ENCODE measurements at regions not wholly inside any gene's neighbourhood (a gene's known extent, or its start where the extent isn't known, plus 50 kb on each side); places are given as distances from the start of the nearest gene placed in this dataset.
A peak's percentile ranks its signal among the peaks of the same experiment; 100 is the strongest.

- no peak overlapping the region for H3K27ac ChIP-seq
- H3K4me3 ChIP-seq = no peak overlapping the region
- no peaks in the 10 kb centered on the region for H3K4me1 ChIP-seq
- WGBS, 5 donors = 49 to 71% (median 59%) methylated on average over 7 to 9 of the region's 9 CpGs
- H3K27me3 ChIP-seq (replicated peaks in 1 of 7) = peaks cover 0 to 29% (median 0%) of the 10 kb centered on the region in 7 donors
- no peaks in the 10 kb centered on the region for H3K36me3 ChIP-seq
- TF ChIP-seq POLR2A (IDR thresholded peaks at IDR 0.05) = no peak
- TF ChIP-seq POLR2AphosphoS5 (IDR thresholded peaks at IDR 0.05) = no peak
- TF ChIP-seq, protein P1, sequence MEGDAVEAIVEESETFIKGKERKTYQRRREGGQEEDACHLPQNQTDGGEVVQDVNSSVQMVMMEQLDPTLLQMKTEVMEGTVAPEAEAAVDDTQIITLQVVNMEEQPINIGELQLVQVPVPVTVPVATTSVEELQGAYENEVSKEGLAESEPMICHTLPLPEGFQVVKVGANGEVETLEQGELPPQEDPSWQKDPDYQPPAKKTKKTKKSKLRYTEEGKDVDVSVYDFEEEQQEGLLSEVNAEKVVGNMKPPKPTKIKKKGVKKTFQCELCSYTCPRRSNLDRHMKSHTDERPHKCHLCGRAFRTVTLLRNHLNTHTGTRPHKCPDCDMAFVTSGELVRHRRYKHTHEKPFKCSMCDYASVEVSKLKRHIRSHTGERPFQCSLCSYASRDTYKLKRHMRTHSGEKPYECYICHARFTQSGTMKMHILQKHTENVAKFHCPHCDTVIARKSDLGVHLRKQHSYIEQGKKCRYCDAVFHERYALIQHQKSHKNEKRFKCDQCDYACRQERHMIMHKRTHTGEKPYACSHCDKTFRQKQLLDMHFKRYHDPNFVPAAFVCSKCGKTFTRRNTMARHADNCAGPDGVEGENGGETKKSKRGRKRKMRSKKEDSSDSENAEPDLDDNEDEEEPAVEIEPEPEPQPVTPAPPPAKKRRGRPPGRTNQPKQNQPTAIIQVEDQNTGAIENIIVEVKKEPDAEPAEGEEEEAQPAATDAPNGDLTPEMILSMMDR (IDR thresholded peaks at IDR 0.05 in 8 of 11, conservative IDR thresholded peaks at IDR 0.05 in 3 of 11) = no peak
- intact Hi-C loops (cut with DNase I; ENCODE audit: low total_unique reads) = no loop called here
- no peaks in the 10 kb centered on the region for H3K9me3 ChIP-seq
- no peak for DNase-seq
Observed at GRCh38 chr2:104752504-104752903, 101.4 kb upstream of the POU3F3 start.

- H3K36me3 ChIP-seq = no peaks in the 10 kb centered on the region
- TF ChIP-seq, protein P1 (IDR thresholded peaks at IDR 0.05 in 8 of 11, conservative IDR thresholded peaks at IDR 0.05 in 3 of 11) = no peak
- TF ChIP-seq POLR2AphosphoS5 (IDR thresholded peaks at IDR 0.05) (no peak), POLR2A (IDR thresholded peaks at IDR 0.05) (no peak)
- WGBS, 5 donors = 53 to 69% (median 59%) methylated on average over 25 to 26 of the region's 26 CpGs
- no peaks in the 10 kb centered on the region for H3K9me3 ChIP-seq
- no peak overlapping the region for H3K27ac ChIP-seq
- H3K4me3 ChIP-seq = no peak overlapping the region
- intact Hi-C loops (cut with DNase I; ENCODE audit: low total_unique reads) = no loop called here
- peak; percentile 75 for DNase-seq
- H3K4me1 ChIP-seq = no peaks in the 10 kb centered on the region
- peaks cover 0 to 35% (median 0%) of the 10 kb centered on the region in 7 donors for H3K27me3 ChIP-seq (replicated peaks in 1 of 7)
Observed at GRCh38 chr2:104755026-104755878, 98.7 kb upstream of the POU3F3 start.

GRCh38 chr2:104756118-104756517, 97.8 kb upstream of the POU3F3 start:
- intact Hi-C loops (cut with DNase I; ENCODE audit: low total_unique reads) = no loop called here
- TF ChIP-seq POLR2A (IDR thresholded peaks at IDR 0.05) = no peak
- TF ChIP-seq POLR2AphosphoS5 (IDR thresholded peaks at IDR 0.05) = no peak
- TF ChIP-seq, protein P1 (IDR thresholded peaks at IDR 0.05 in 8 of 11, conservative IDR thresholded peaks at IDR 0.05 in 3 of 11) = no peak
- Histone ChIP-seq H3K27ac (no peak overlapping the region), H3K4me1 (no peaks in the 10 kb centered on the region), H3K27me3 (replicated peaks in 1 of 7) (peaks cover 0 to 38% (median 0%) of the 10 kb centered on the region in 7 donors), H3K4me3 (no peak overlapping the region), H3K36me3 (no peaks in the 10 kb centered on the region), H3K9me3 (no peaks in the 10 kb centered on the region)
- 80 to 91% (median 87%) methylated on average over 7 of the region's 7 CpGs for WGBS, 5 donors
- DNase-seq = no peak

GRCh38 chr2:104757056-104757455, 96.9 kb upstream of the POU3F3 start:
- intact Hi-C loops (cut with DNase I; ENCODE audit: low total_unique reads) = no loop called here
- Histone ChIP-seq H3K4me3 (no peak overlapping the region), H3K27me3 (replicated peaks in 1 of 7) (peaks cover 0 to 38% (median 0%) of the 10 kb centered on the region in 7 donors), H3K9me3 (no peaks in the 10 kb centered on the region), H3K36me3 (no peaks in the 10 kb centered on the region), H3K27ac (no peak overlapping the region), H3K4me1 (no peaks in the 10 kb centered on the region)
- 85 to 93% (median 89%) methylated on average over 5 of the region's 5 CpGs for WGBS, 5 donors
- TF ChIP-seq, protein P1 (IDR thresholded peaks at IDR 0.05 in 8 of 11, conservative IDR thresholded peaks at IDR 0.05 in 3 of 11) = no peak
- no peak for TF ChIP-seq POLR2AphosphoS5 (IDR thresholded peaks at IDR 0.05)
- TF ChIP-seq POLR2A (IDR thresholded peaks at IDR 0.05) = no peak
- no peak for DNase-seq

Data from spleen (tissue), 11 donors.